ENCODE measurements at regions not wholly inside any gene's neighbourhood (a gene's known extent, or its start where the extent isn't known, plus 50 kb on each side); places are given as distances from the start of the nearest gene placed in this dataset.
"Not testable (repeated sequence)": the region's sequence is repeated elsewhere in the genome, so short reads cannot be mapped to it uniquely, and the experiment has no call there.

- DNase-seq (ENCODE audit: low read depth in 2 of 2) = no peak
Measured at GRCh38 chr3:181609030-181609767, 102.5 kb upstream of the SOX2 start.

GRCh38 chr3:181604267-181604666, 107.5 kb upstream of the SOX2 start:
- DNase-seq (ENCODE audit: low read depth in 2 of 2) = no peak

GRCh38 chr3:181596126-181596525, 115.6 kb upstream of the SOX2 start:
- DNase-seq (ENCODE audit: low read depth in 2 of 2) = no peak

GRCh38 chr3:181590939-181591338, 120.8 kb upstream of the SOX2 start:
- DNase-seq (ENCODE audit: low read depth in 2 of 2) = not testable (repeated sequence)

GRCh38 chr3:181582619-181583018, 129.1 kb upstream of the SOX2 start:
- no peak for DNase-seq (ENCODE audit: low read depth in 2 of 2)

GRCh38 chr3:181581656-181582055, 130.1 kb upstream of the SOX2 start:
- peak; percentile 28 to 37 for DNase-seq (ENCODE audit: low read depth in 2 of 2)

GRCh38 chr3:181578743-181579142, 133.0 kb upstream of the SOX2 start:
- no peak for DNase-seq (ENCODE audit: low read depth in 2 of 2)

- no peak for DNase-seq (ENCODE audit: low read depth in 2 of 2)
Measured at GRCh38 chr3:181572432-181572831, 139.3 kb upstream of the SOX2 start.

- DNase-seq (ENCODE audit: low read depth in 2 of 2) = no peak
Measured at GRCh38 chr3:181570472-181570871, 141.3 kb upstream of the SOX2 start.

- no peak for DNase-seq (ENCODE audit: low read depth in 2 of 2)
Measured at GRCh38 chr3:181569356-181569940, 142.3 kb upstream of the SOX2 start.

GRCh38 chr3:181568693-181569092, 143.0 kb upstream of the SOX2 start:
- no peak for DNase-seq (ENCODE audit: low read depth in 2 of 2)

GRCh38 chr3:181568248-181568647, 143.5 kb upstream of the SOX2 start:
- no peak for DNase-seq (ENCODE audit: low read depth in 2 of 2)

GRCh38 chr3:181567311-181568075, 144.2 kb upstream of the SOX2 start:
- peak; percentile 16 to 21 for DNase-seq (ENCODE audit: low read depth in 2 of 2)

GRCh38 chr3:181565416-181565815, 146.3 kb upstream of the SOX2 start:
- no peak for DNase-seq (ENCODE audit: low read depth in 2 of 2)

- no peak for DNase-seq (ENCODE audit: low read depth in 2 of 2)
Measured at GRCh38 chr3:181564222-181564621, 147.5 kb upstream of the SOX2 start.

GRCh38 chr3:181561139-181562031, 150.3 kb upstream of the SOX2 start:
- DNase-seq (ENCODE audit: low read depth in 2 of 2) = no peak

- no peak for DNase-seq (ENCODE audit: low read depth in 2 of 2)
Measured at GRCh38 chr3:181558870-181559269, 152.9 kb upstream of the SOX2 start.

GRCh38 chr3:181555681-181556080, 156.0 kb upstream of the SOX2 start:
- DNase-seq (ENCODE audit: low read depth in 2 of 2) = no peak

- DNase-seq (ENCODE audit: low read depth in 2 of 2) = no peak
Measured at GRCh38 chr3:181554233-181554765, 157.4 kb upstream of the SOX2 start.

- no peak for DNase-seq (ENCODE audit: low read depth in 2 of 2)
Measured at GRCh38 chr3:181549266-181549665, 162.5 kb upstream of the SOX2 start.

GRCh38 chr3:181541414-181541813, 170.3 kb upstream of the SOX2 start:
- no peak for DNase-seq (ENCODE audit: low read depth in 2 of 2)

All from fibroblast of skin of left quadriceps (primary cell).